ENCODE measurements at regions not wholly inside any gene's neighbourhood (a gene's known extent, or its start where the extent isn't known, plus 50 kb on each side); places are given as distances from the start of the nearest gene placed in this dataset.

DNA sequence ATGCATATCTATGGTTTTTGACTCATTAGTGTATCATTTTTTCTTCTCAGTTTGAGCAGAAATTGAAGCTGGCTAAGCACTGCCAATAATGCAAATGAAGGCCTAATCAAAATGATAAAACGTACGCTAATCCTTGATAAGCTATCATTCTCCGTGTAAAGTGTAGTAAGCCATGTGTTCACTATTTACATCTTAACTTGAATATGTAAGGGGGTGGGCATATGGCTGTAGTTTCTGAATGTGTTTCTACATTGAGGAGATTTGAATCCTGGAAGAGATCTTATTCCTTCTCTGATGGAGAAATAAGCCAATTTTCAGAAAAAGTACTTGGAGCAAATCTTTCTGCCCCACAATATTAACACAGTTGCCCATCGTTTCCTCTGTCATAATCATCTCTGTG lies 351.8 kb upstream of the ANO3 start:
- ChIA-PET CTCF (no interaction called here), POLR2A (no interaction called here)
- no peak overlapping the region for H3K4me3 Mint-ChIP-seq
- ATAC-seq, result no peak
- no peaks in the 10 kb centered on the region for H3K27me3 Mint-ChIP-seq (ENCODE audit: low read depth)
- no peak overlapping the region for H3K27ac Mint-ChIP-seq
- DNase-seq, result no peak
- H3K4me1 Mint-ChIP-seq (ENCODE audit: low read depth), result no peaks in the 10 kb centered on the region
- H3K9me3 Mint-ChIP-seq (ENCODE audit: insufficient read depth), result no peaks in the 10 kb centered on the region
- no peaks in the 10 kb centered on the region for H3K36me3 Mint-ChIP-seq (ENCODE audit: low read depth)

GRCh38 chr11:25981998-25982397 lies 349.9 kb upstream of the ANO3 start:
- Mint-ChIP-seq H3K9me3 (ENCODE audit: insufficient read depth) (peaks cover 3% of the 10 kb centered on the region), H3K27me3 (ENCODE audit: low read depth) (no peaks in the 10 kb centered on the region), H3K4me3 (no peak overlapping the region)

DNA sequence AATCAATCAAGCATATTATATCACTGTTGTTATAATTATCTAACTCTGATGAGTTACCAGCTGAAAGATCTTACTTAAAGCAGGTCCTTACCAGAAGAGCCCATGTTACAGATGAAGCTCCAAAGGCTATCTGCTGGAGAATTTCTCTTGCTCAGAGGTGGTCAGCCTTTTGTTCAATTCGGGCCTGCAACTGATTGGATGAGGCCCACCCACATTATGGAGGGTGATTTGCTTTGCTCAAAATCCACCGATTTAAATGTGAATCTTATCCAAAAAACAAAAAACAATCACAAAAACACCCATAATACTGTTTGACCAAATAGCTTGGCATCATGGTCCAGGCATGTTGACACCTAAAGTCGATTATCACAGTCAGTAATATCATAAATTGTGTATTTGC lies 348.6 kb upstream of the ANO3 start:
- Mint-ChIP-seq H3K27ac (no peak overlapping the region), H3K27me3 (ENCODE audit: low read depth) (no peaks in the 10 kb centered on the region), H3K9me3 (ENCODE audit: insufficient read depth) (peaks cover 3% of the 10 kb centered on the region), H3K36me3 (ENCODE audit: low read depth) (no peaks in the 10 kb centered on the region), H3K4me1 (ENCODE audit: low read depth) (no peaks in the 10 kb centered on the region), H3K4me3 (no peak overlapping the region)
- ChIA-PET POLR2A (no interaction called here), CTCF (interaction anchor here (0.9 kb wide), 1 partner anchor 1502 kb away, joined by 3 read pairs; no protein-coding TSS in a partner anchor)
- ATAC-seq, result no peak
- DNase-seq, result no peak

More at GRCh38 chr11:25981998-25982397, 349.9 kb upstream of the ANO3 start:
- DNase-seq (no peak), ATAC-seq (no peak)
- ChIA-PET POLR2A (no interaction called here), CTCF (interaction anchor here (1.1 kb wide), 1 partner anchor 9 kb away, joined by 3 read pairs; no protein-coding TSS in a partner anchor)
- Mint-ChIP-seq H3K4me1 (ENCODE audit: low read depth) (no peaks in the 10 kb centered on the region), H3K27ac (no peak overlapping the region), H3K36me3 (ENCODE audit: low read depth) (no peaks in the 10 kb centered on the region)

- H3K27me3 Mint-ChIP-seq (ENCODE audit: low read depth), result no peaks in the 10 kb centered on the region
- ChIA-PET POLR2A (no interaction called here), CTCF (no interaction called here)
- H3K36me3 Mint-ChIP-seq (ENCODE audit: low read depth), result no peaks in the 10 kb centered on the region
- H3K27ac Mint-ChIP-seq, result no peak overlapping the region
- no peak overlapping the region for H3K4me3 Mint-ChIP-seq
- no peaks in the 10 kb centered on the region for H3K4me1 Mint-ChIP-seq (ENCODE audit: low read depth)
- peaks cover 3% of the 10 kb centered on the region for H3K9me3 Mint-ChIP-seq (ENCODE audit: insufficient read depth)
- no peak for DNase-seq
- no peak for ATAC-seq
These were observed 343.8 kb upstream of the ANO3 start for GRCh38 chr11:25988178-25988577.

- Mint-ChIP-seq H3K36me3 (ENCODE audit: low read depth) (no peaks in the 10 kb centered on the region), H3K27me3 (ENCODE audit: low read depth) (no peaks in the 10 kb centered on the region), H3K9me3 (ENCODE audit: insufficient read depth) (peaks cover 3% of the 10 kb centered on the region), H3K4me3 (no peak overlapping the region), H3K4me1 (ENCODE audit: low read depth) (no peaks in the 10 kb centered on the region), H3K27ac (no peak overlapping the region)
- ChIA-PET CTCF (interaction anchor here (1.3 kb wide), 1 partner anchor 8 kb away, joined by 3 read pairs; no protein-coding TSS in a partner anchor), POLR2A (no interaction called here)
- no peak for ATAC-seq
- DNase-seq, result no peak
These were observed 341.5 kb upstream of the ANO3 start for GRCh38 chr11:25990406-25990805.

DNA sequence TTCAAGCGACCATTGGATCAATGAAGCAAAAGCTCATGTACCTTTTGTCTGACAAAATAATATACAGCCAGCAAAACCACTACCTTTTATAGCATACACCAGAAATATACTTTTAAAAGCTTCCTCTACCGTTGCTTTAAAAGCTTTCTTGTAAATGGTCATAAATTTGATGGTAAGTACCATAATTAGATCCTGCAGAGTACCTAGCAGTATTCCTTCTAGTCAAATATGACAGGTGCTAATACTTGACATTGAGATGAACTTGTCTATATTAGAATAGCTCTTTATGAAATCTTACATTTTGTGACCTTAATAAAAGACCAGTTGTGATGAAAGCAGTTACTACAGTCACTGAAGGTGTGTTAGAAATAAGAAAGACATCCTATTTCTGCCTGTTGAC lies 340.5 kb upstream of the ANO3 start:
- no peaks in the 10 kb centered on the region for H3K9me3 Mint-ChIP-seq (ENCODE audit: insufficient read depth)
- ATAC-seq (no peak), DNase-seq (no peak)
- H3K27ac Mint-ChIP-seq, result no peak overlapping the region
- H3K36me3 Mint-ChIP-seq (ENCODE audit: low read depth), result no peaks in the 10 kb centered on the region
- ChIA-PET POLR2A (no interaction called here), CTCF (interaction anchor here (1.3 kb wide), 1 partner anchor 9 kb away, joined by 3 read pairs; no protein-coding TSS in a partner anchor)
- no peak overlapping the region for H3K4me3 Mint-ChIP-seq
- no peaks in the 10 kb centered on the region for H3K27me3 Mint-ChIP-seq (ENCODE audit: low read depth)
- H3K4me1 Mint-ChIP-seq (ENCODE audit: low read depth), result no peaks in the 10 kb centered on the region

DNA sequence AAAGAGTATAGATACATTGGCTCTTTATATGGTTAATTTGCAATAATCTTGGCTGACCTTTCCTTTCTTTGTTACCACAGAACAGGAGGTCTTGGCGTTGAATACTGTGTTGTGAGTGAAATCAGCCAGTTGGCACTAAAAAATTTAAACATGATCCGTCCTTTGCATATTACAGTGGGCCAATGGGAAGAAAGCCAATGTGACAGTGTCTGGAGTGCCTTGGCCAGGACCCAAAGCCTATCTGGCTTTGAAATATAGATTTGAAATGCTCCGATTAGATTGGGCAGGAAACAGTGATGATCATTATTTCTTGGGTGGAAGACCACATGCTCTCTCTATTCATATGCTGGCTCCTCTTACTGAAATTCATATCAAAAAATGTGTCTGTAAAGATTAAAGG lies 339.6 kb upstream of the ANO3 start:
- H3K27ac Mint-ChIP-seq, result no peak overlapping the region
- ChIA-PET CTCF (no interaction called here), POLR2A (no interaction called here)
- H3K27me3 Mint-ChIP-seq (ENCODE audit: low read depth), result no peaks in the 10 kb centered on the region
- DNase-seq (no peak), ATAC-seq (no peak)
- H3K36me3 Mint-ChIP-seq (ENCODE audit: low read depth), result no peaks in the 10 kb centered on the region
- H3K4me1 Mint-ChIP-seq (ENCODE audit: low read depth), result no peaks in the 10 kb centered on the region
- no peak overlapping the region for H3K4me3 Mint-ChIP-seq
- H3K9me3 Mint-ChIP-seq (ENCODE audit: insufficient read depth), result no peaks in the 10 kb centered on the region

DNA sequence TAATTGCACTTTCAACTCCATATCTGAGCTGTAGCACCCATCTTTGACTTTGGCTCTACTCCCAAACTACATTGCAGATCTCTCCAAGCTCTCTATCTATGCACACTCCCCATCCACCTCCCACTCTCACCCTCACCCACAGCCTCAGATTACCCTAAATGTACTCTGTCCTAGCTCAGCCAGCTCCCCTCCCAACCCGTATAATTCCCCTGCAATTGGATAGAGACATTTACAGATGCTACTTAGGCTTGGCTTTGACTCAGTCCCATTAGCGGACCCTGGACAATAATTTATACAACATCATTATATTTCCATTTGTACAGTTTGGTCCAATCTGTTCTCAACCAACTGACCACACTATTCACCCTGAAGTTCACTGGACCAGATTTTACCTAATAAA lies 338.9 kb upstream of the ANO3 start:
- ChIA-PET POLR2A (no interaction called here), CTCF (interaction anchor here (0.7 kb wide), 1 partner anchor 21 kb away, joined by 3 read pairs; no protein-coding TSS in a partner anchor)
- ATAC-seq (no peak), DNase-seq (no peak)
- Mint-ChIP-seq H3K27me3 (ENCODE audit: low read depth) (no peaks in the 10 kb centered on the region), H3K4me3 (no peak overlapping the region), H3K27ac (no peak overlapping the region), H3K9me3 (ENCODE audit: insufficient read depth) (no peaks in the 10 kb centered on the region), H3K4me1 (ENCODE audit: low read depth) (no peaks in the 10 kb centered on the region), H3K36me3 (ENCODE audit: low read depth) (no peaks in the 10 kb centered on the region)

- no peaks in the 10 kb centered on the region for H3K36me3 Mint-ChIP-seq (ENCODE audit: low read depth)
- H3K4me1 Mint-ChIP-seq (ENCODE audit: low read depth), result no peaks in the 10 kb centered on the region
- no peaks in the 10 kb centered on the region for H3K27me3 Mint-ChIP-seq (ENCODE audit: low read depth)
- ATAC-seq, result no peak
- DNase-seq, result no peak
- no peak overlapping the region for H3K4me3 Mint-ChIP-seq
- POLR2A ChIA-PET, result no interaction called here
- peaks cover 7% of the 10 kb centered on the region for H3K9me3 Mint-ChIP-seq (ENCODE audit: insufficient read depth)
- CTCF ChIA-PET, result no interaction called here
- no peak overlapping the region for H3K27ac Mint-ChIP-seq
These were observed 320.5 kb upstream of the ANO3 start for GRCh38 chr11:26011474-26011873.

- ChIA-PET CTCF (no interaction called here), POLR2A (no interaction called here)
- Mint-ChIP-seq H3K36me3 (ENCODE audit: low read depth) (no peaks in the 10 kb centered on the region), H3K4me1 (ENCODE audit: low read depth) (no peaks in the 10 kb centered on the region), H3K9me3 (ENCODE audit: insufficient read depth) (peaks cover 7% of the 10 kb centered on the region), H3K4me3 (no peak overlapping the region), H3K27me3 (ENCODE audit: low read depth) (no peaks in the 10 kb centered on the region), H3K27ac (no peak overlapping the region)
- ATAC-seq (no peak), DNase-seq (no peak)
These were observed 317.3 kb upstream of the ANO3 start for GRCh38 chr11:26014456-26015115.

- no peaks in the 10 kb centered on the region for H3K27me3 Mint-ChIP-seq (ENCODE audit: low read depth)
- H3K4me1 Mint-ChIP-seq (ENCODE audit: low read depth), result no peaks in the 10 kb centered on the region
- ATAC-seq, result no peak
- H3K4me3 Mint-ChIP-seq, result no peak overlapping the region
- DNase-seq, result no peak
- no peaks in the 10 kb centered on the region for H3K36me3 Mint-ChIP-seq (ENCODE audit: low read depth)
- POLR2A ChIA-PET, result no interaction called here
- CTCF ChIA-PET, result no interaction called here
- H3K9me3 Mint-ChIP-seq (ENCODE audit: insufficient read depth), result no peaks in the 10 kb centered on the region
- H3K27ac Mint-ChIP-seq, result no peak overlapping the region
These were observed 314.5 kb upstream of the ANO3 start for GRCh38 chr11:26017322-26017860.

DNA sequence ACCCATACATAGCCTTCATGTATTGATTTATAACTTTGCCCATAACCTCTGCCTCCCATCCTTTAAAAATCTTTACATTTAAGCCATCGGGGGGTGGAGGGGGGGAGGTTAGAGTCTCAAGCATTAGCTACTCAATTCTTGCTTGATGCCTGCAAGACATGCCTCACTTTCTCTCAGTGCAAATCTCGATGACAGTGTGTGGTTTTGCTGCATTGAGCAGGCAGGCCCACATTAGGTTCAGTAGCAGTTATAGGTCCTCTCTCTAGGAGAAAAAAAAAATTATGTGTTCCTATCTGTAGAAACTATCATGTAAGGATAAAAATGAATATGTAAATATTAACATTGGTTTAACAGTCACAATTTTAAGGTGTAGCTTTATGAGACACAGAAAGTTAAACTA lies 314.0 kb upstream of the ANO3 start:
- no peaks in the 10 kb centered on the region for H3K27me3 Mint-ChIP-seq (ENCODE audit: low read depth)
- no peak overlapping the region for H3K4me3 Mint-ChIP-seq
- POLR2A ChIA-PET, result no interaction called here
- DNase-seq (no peak), ATAC-seq (no peak)
- H3K36me3 Mint-ChIP-seq (ENCODE audit: low read depth), result no peaks in the 10 kb centered on the region
- no peaks in the 10 kb centered on the region for H3K4me1 Mint-ChIP-seq (ENCODE audit: low read depth)
- CTCF ChIA-PET, result no interaction called here
- no peaks in the 10 kb centered on the region for H3K9me3 Mint-ChIP-seq (ENCODE audit: insufficient read depth)
- H3K27ac Mint-ChIP-seq, result no peak overlapping the region

GRCh38 chr11:26018336-26018735 lies 313.6 kb upstream of the ANO3 start:
- H3K27ac Mint-ChIP-seq, result no peak overlapping the region
- no peak overlapping the region for H3K4me3 Mint-ChIP-seq
- POLR2A ChIA-PET, result no interaction called here
- no peaks in the 10 kb centered on the region for H3K9me3 Mint-ChIP-seq (ENCODE audit: insufficient read depth)
- H3K27me3 Mint-ChIP-seq (ENCODE audit: low read depth), result no peaks in the 10 kb centered on the region
- DNase-seq (no peak), ATAC-seq (no peak)
- H3K4me1 Mint-ChIP-seq (ENCODE audit: low read depth), result no peaks in the 10 kb centered on the region
- CTCF ChIA-PET, result no interaction called here
- no peaks in the 10 kb centered on the region for H3K36me3 Mint-ChIP-seq (ENCODE audit: low read depth)

All from activated CD8-positive, alpha-beta T cell treated with anti-CD3 and anti-CD28 coated beads, Interleukin-2, amount 10 ng/mL, durations not matched to agents 7 days and 5 days (primary cell).